ENCODE measurements at regions not wholly inside any gene's neighbourhood (a gene's known extent, or its start where the extent isn't known, plus 50 kb on each side); places are given as distances from the start of the nearest gene placed in this dataset.

GRCh38 chr14:43540948-43541347 is 966.1 kb downstream of the FSCB start:
- no peak for TF ChIP-seq CTCF (IDR thresholded peaks at IDR 0.05)
- no peak for TF ChIP-seq EP300 (IDR thresholded peaks at IDR 0.05)
- TF ChIP-seq POLR2A (IDR thresholded peaks at IDR 0.05), result no peak
